ENCODE measurements at regions not wholly inside any gene's neighbourhood (a gene's known extent, or its start where the extent isn't known, plus 50 kb on each side); places are given as distances from the start of the nearest gene placed in this dataset.

DNA sequence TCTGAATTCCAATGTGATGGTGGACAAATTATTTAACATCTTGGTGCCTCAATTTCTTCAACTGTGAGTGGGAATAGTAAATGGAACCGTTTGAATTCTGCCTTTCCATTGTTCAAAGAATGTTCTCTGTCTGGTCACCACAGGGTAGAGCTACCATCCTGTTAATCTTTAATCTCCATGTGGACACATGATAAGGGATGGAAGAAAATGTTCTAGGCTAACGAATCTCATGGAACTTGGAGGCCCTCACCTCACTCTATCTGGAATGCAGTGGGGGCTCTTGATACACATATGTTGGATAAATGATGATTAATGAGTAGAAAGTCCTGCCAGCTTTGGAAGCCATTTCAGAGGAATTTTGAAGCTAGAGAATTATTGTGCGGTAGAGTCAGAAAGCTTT lies 118.5 kb upstream of the HABP2 start:
- H3K36me3 ChIP-seq (ENCODE audit: control insufficient read depth, insufficient read depth, low read length), result no peaks in the 10 kb centered on the region
- no peaks in the 10 kb centered on the region for H3K4me1 ChIP-seq (ENCODE audit: control insufficient read depth, insufficient read depth, low read length)
- no peak overlapping the region for H3K4me3 ChIP-seq (ENCODE audit: low read depth in 2 of 2, low read length in 2 of 2)
- intact Hi-C loops (cut with micrococcal nuclease; ENCODE audit: unreplicated experiment) (no loop called here), in situ Hi-C loops (cut with HindIII; ENCODE audit: low pct_unique_long_range_greater_than_20kb, low sequenced_read_pairs) (no loop called here)
- H3K27me3 ChIP-seq (ENCODE audit: control insufficient read depth, insufficient read depth, low read length), result peaks cover 23% of the 10 kb centered on the region
- no peak for DNase-seq (ENCODE audit: low read depth, low spot score)
- H3K27ac ChIP-seq (ENCODE audit: low read length), result no peak overlapping the region
- no peak for ATAC-seq
- no TSS peak for BruUV-seq (replicated peaks)
- no peaks in the 10 kb centered on the region for H3K9me3 ChIP-seq (ENCODE audit: control insufficient read depth, insufficient read depth, low read depth, low read length)
- ChIA-PET CTCF (no interaction called here), POLR2A (no interaction called here)
- no peak for TF ChIP-seq CTCF (IDR thresholded peaks at IDR 0.05)
- TF ChIP-seq, protein P1, sequence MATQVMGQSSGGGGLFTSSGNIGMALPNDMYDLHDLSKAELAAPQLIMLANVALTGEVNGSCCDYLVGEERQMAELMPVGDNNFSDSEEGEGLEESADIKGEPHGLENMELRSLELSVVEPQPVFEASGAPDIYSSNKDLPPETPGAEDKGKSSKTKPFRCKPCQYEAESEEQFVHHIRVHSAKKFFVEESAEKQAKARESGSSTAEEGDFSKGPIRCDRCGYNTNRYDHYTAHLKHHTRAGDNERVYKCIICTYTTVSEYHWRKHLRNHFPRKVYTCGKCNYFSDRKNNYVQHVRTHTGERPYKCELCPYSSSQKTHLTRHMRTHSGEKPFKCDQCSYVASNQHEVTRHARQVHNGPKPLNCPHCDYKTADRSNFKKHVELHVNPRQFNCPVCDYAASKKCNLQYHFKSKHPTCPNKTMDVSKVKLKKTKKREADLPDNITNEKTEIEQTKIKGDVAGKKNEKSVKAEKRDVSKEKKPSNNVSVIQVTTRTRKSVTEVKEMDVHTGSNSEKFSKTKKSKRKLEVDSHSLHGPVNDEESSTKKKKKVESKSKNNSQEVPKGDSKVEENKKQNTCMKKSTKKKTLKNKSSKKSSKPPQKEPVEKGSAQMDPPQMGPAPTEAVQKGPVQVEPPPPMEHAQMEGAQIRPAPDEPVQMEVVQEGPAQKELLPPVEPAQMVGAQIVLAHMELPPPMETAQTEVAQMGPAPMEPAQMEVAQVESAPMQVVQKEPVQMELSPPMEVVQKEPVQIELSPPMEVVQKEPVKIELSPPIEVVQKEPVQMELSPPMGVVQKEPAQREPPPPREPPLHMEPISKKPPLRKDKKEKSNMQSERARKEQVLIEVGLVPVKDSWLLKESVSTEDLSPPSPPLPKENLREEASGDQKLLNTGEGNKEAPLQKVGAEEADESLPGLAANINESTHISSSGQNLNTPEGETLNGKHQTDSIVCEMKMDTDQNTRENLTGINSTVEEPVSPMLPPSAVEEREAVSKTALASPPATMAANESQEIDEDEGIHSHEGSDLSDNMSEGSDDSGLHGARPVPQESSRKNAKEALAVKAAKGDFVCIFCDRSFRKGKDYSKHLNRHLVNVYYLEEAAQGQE (IDR thresholded peaks at IDR 0.05; ENCODE audit: insufficient read depth in 1 of 2, low read depth in 2 of 2, low read length in 1 of 2), result no peak
- no peak for TF ChIP-seq SIN3A (IDR thresholded peaks at IDR 0.05; ENCODE audit: borderline replicate concordance, insufficient read depth, low read depth, low read length)
- TF ChIP-seq TCF7L2 (IDR thresholded peaks at IDR 0.05; ENCODE audit: low read depth, low read length), result no peak
- TF ChIP-seq POLR2AphosphoS5 (IDR thresholded peaks at IDR 0.05; ENCODE audit: low read depth, low read length), result no peak

GRCh38 chr10:113434950-113435349 lies 117.9 kb upstream of the HABP2 start:
- H3K36me3 ChIP-seq (ENCODE audit: control insufficient read depth, insufficient read depth, low read length), result no peaks in the 10 kb centered on the region
- DNase-seq (ENCODE audit: low read depth, low spot score) (no peak), ATAC-seq (no peak)
- H3K4me3 ChIP-seq (ENCODE audit: low read depth in 2 of 2, low read length in 2 of 2), result no peak overlapping the region
- no peak overlapping the region for H3K27ac ChIP-seq (ENCODE audit: low read length)
- no peaks in the 10 kb centered on the region for H3K9me3 ChIP-seq (ENCODE audit: control insufficient read depth, insufficient read depth, low read depth, low read length)
- H3K27me3 ChIP-seq (ENCODE audit: control insufficient read depth, insufficient read depth, low read length), result peaks cover 21% of the 10 kb centered on the region
- ChIA-PET POLR2A (no interaction called here), CTCF (no interaction called here)
- no TSS peak for BruUV-seq (replicated peaks)
- intact Hi-C loops (cut with micrococcal nuclease; ENCODE audit: unreplicated experiment) (no loop called here), in situ Hi-C loops (cut with HindIII; ENCODE audit: low pct_unique_long_range_greater_than_20kb, low sequenced_read_pairs) (no loop called here)
- no peak for TF ChIP-seq SIN3A (IDR thresholded peaks at IDR 0.05; ENCODE audit: borderline replicate concordance, insufficient read depth, low read depth, low read length)
- TF ChIP-seq, protein P1 (IDR thresholded peaks at IDR 0.05; ENCODE audit: insufficient read depth in 1 of 2, low read depth in 2 of 2, low read length in 1 of 2), result no peak
- TF ChIP-seq CTCF (IDR thresholded peaks at IDR 0.05), result no peak
- no peak for TF ChIP-seq POLR2AphosphoS5 (IDR thresholded peaks at IDR 0.05; ENCODE audit: low read depth, low read length)
- no peak for TF ChIP-seq TCF7L2 (IDR thresholded peaks at IDR 0.05; ENCODE audit: low read depth, low read length)
- H3K4me1 ChIP-seq (ENCODE audit: control insufficient read depth, insufficient read depth, low read length), result no peaks in the 10 kb centered on the region
